PC-3 (cell line): ENCODE measurements at regions not wholly inside any gene's neighbourhood (a gene's known extent, or its start where the extent isn't known, plus 50 kb on each side); places are given as distances from the start of the nearest gene placed in this dataset.

ENCODE experiments used
- CTCF ChIP-seq: fragments of 300-600 bp; sonication (generic); conservative IDR thresholded peaks from 2 replicates; pipeline ENCODE4 v1.5.1; 2017; ENCODE audit warnings: antibody characterized with exemption, low read depth, mild to moderate bottlenecking, low read length
- EZH2 ChIP-seq: fragments of 300-600 bp; sonication (generic); IDR thresholded peaks from one replicate; pipeline ENCODE4 v1.6.1; 2017; ENCODE audit warnings: antibody characterized with exemption, mild to moderate bottlenecking, low read length; ENCODE audit not compliant: unreplicated experiment
- EZH2phosphoT487 ChIP-seq: fragments of 300-600 bp; sonication (generic); IDR thresholded peaks from 2 replicates; pipeline ENCODE4 v1.6.1; 2018; ENCODE audit warnings: mild to moderate bottlenecking, antibody characterized with exemption, low read length, borderline replicate concordance

- TF ChIP-seq CTCF (no peak), EZH2 (no peak), EZH2phosphoT487 (no peak)
Measured at GRCh38 chr5:20498926-20499325, 510.9 kb upstream of the CDH18 start.
